ENCODE measurements at regions not wholly inside any gene's neighbourhood (a gene's known extent, or its start where the extent isn't known, plus 50 kb on each side); places are given as distances from the start of the nearest gene placed in this dataset.

DNA sequence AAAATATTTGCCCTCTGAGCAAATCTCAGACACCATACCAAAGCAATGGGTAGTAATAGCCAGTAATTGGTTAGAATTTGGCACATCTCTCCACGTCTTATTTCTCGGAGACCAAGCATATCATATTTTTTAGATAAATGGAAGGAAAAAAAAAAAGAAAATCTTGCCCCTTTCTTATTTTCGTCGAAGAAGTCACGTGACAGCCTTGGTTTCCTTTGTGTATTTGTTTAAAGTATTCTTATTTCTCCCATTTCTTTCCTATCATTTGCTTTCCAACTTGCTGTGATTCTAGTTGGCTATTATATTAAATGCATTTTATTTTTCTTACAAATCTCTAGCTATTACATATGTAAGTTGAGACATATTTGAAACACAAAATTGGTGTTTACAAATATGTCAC, 2155.9 kb downstream of the PCDH9 start:
- H3K4me3 ChIP-seq: no peak overlapping the region
- no peak overlapping the region for H2AFZ ChIP-seq
- no peaks in the 10 kb centered on the region for H3K9me3 Mint-ChIP-seq
- no peak overlapping the region for H3K27ac ChIP-seq (ENCODE audit: low read depth)
- no peaks in the 10 kb centered on the region for H3K79me2 ChIP-seq (replicated peaks; ENCODE audit: insufficient read depth)
- no peak for ATAC-seq
- H3K36me3 ChIP-seq (ENCODE audit: insufficient read depth): no peaks in the 10 kb centered on the region
- no peak for TF ChIP-seq JUNB (IDR thresholded peaks at IDR 0.05; ENCODE audit: unreplicated experiment)
- TF ChIP-seq, protein P1, sequence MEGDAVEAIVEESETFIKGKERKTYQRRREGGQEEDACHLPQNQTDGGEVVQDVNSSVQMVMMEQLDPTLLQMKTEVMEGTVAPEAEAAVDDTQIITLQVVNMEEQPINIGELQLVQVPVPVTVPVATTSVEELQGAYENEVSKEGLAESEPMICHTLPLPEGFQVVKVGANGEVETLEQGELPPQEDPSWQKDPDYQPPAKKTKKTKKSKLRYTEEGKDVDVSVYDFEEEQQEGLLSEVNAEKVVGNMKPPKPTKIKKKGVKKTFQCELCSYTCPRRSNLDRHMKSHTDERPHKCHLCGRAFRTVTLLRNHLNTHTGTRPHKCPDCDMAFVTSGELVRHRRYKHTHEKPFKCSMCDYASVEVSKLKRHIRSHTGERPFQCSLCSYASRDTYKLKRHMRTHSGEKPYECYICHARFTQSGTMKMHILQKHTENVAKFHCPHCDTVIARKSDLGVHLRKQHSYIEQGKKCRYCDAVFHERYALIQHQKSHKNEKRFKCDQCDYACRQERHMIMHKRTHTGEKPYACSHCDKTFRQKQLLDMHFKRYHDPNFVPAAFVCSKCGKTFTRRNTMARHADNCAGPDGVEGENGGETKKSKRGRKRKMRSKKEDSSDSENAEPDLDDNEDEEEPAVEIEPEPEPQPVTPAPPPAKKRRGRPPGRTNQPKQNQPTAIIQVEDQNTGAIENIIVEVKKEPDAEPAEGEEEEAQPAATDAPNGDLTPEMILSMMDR (conservative IDR thresholded peaks at IDR 0.05; ENCODE audit: low read depth in 2 of 2): no peak
- no peak for TF ChIP-seq NANOG (IDR thresholded peaks at IDR 0.05; ENCODE audit: borderline replicate concordance)
- no peak for TF ChIP-seq ZNF114 (CRISPR knock-in tag; IDR thresholded peaks at IDR 0.05)
- no peak for TF ChIP-seq POLR2AphosphoS5 (IDR thresholded peaks at IDR 0.05; ENCODE audit: low read depth)
- TF ChIP-seq, protein P2, sequence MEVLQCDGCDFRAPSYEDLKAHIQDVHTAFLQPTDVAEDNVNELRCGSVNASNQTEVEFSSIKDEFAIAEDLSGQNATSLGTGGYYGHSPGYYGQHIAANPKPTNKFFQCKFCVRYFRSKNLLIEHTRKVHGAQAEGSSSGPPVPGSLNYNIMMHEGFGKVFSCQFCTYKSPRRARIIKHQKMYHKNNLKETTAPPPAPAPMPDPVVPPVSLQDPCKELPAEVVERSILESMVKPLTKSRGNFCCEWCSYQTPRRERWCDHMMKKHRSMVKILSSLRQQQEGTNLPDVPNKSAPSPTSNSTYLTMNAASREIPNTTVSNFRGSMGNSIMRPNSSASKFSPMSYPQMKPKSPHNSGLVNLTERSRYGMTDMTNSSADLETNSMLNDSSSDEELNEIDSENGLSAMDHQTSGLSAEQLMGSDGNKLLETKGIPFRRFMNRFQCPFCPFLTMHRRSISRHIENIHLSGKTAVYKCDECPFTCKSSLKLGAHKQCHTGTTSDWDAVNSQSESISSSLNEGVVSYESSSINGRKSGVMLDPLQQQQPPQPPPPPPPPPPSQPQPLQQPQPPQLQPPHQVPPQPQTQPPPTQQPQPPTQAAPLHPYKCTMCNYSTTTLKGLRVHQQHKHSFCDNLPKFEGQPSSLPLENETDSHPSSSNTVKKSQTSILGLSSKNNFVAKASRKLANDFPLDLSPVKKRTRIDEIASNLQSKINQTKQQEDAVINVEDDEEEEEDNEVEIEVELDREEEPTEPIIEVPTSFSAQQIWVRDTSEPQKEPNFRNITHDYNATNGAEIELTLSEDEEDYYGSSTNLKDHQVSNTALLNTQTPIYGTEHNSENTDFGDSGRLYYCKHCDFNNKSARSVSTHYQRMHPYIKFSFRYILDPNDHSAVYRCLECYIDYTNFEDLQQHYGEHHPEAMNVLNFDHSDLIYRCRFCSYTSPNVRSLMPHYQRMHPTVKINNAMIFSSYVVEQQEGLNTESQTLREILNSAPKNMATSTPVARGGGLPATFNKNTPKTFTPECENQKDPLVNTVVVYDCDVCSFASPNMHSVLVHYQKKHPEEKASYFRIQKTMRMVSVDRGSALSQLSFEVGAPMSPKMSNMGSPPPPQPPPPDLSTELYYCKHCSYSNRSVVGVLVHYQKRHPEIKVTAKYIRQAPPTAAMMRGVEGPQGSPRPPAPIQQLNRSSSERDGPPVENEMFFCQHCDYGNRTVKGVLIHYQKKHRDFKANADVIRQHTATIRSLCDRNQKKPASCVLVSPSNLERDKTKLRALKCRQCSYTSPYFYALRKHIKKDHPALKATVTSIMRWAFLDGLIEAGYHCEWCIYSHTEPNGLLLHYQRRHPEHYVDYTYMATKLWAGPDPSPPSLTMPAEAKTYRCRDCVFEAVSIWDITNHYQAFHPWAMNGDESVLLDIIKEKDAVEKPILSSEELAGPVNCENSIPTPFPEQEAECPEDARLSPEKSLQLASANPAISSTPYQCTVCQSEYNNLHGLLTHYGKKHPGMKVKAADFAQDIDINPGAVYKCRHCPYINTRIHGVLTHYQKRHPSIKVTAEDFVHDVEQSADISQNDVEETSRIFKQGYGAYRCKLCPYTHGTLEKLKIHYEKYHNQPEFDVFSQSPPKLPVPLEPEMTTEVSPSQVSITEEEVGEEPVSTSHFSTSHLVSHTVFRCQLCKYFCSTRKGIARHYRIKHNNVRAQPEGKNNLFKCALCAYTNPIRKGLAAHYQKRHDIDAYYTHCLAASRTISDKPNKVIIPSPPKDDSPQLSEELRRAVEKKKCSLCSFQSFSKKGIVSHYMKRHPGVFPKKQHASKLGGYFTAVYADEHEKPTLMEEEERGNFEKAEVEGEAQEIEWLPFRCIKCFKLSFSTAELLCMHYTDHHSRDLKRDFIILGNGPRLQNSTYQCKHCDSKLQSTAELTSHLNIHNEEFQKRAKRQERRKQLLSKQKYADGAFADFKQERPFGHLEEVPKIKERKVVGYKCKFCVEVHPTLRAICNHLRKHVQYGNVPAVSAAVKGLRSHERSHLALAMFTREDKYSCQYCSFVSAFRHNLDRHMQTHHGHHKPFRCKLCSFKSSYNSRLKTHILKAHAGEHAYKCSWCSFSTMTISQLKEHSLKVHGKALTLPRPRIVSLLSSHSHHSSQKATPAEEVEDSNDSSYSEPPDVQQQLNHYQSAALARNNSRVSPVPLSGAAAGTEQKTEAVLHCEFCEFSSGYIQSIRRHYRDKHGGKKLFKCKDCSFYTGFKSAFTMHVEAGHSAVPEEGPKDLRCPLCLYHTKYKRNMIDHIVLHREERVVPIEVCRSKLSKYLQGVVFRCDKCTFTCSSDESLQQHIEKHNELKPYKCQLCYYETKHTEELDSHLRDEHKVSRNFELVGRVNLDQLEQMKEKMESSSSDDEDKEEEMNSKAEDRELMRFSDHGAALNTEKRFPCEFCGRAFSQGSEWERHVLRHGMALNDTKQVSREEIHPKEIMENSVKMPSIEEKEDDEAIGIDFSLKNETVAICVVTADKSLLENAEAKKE (CRISPR knock-in tag; IDR thresholded peaks at IDR 0.05): no peak
- no peak for TF ChIP-seq CREB1 (CRISPR knock-in tag; IDR thresholded peaks at IDR 0.05; ENCODE audit: low read depth)
- no peak for TF ChIP-seq STAT1 (IDR thresholded peaks at IDR 0.05; ENCODE audit: unreplicated experiment)
- no peak for TF ChIP-seq EZH2phosphoT487 (IDR thresholded peaks at IDR 0.05; ENCODE audit: unreplicated experiment)
- TF ChIP-seq, protein P3, sequence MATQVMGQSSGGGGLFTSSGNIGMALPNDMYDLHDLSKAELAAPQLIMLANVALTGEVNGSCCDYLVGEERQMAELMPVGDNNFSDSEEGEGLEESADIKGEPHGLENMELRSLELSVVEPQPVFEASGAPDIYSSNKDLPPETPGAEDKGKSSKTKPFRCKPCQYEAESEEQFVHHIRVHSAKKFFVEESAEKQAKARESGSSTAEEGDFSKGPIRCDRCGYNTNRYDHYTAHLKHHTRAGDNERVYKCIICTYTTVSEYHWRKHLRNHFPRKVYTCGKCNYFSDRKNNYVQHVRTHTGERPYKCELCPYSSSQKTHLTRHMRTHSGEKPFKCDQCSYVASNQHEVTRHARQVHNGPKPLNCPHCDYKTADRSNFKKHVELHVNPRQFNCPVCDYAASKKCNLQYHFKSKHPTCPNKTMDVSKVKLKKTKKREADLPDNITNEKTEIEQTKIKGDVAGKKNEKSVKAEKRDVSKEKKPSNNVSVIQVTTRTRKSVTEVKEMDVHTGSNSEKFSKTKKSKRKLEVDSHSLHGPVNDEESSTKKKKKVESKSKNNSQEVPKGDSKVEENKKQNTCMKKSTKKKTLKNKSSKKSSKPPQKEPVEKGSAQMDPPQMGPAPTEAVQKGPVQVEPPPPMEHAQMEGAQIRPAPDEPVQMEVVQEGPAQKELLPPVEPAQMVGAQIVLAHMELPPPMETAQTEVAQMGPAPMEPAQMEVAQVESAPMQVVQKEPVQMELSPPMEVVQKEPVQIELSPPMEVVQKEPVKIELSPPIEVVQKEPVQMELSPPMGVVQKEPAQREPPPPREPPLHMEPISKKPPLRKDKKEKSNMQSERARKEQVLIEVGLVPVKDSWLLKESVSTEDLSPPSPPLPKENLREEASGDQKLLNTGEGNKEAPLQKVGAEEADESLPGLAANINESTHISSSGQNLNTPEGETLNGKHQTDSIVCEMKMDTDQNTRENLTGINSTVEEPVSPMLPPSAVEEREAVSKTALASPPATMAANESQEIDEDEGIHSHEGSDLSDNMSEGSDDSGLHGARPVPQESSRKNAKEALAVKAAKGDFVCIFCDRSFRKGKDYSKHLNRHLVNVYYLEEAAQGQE (IDR thresholded peaks at IDR 0.05; ENCODE audit: unreplicated experiment): no peak
- TF ChIP-seq, protein P4, sequence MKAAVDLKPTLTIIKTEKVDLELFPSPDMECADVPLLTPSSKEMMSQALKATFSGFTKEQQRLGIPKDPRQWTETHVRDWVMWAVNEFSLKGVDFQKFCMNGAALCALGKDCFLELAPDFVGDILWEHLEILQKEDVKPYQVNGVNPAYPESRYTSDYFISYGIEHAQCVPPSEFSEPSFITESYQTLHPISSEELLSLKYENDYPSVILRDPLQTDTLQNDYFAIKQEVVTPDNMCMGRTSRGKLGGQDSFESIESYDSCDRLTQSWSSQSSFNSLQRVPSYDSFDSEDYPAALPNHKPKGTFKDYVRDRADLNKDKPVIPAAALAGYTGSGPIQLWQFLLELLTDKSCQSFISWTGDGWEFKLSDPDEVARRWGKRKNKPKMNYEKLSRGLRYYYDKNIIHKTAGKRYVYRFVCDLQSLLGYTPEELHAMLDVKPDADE (IDR thresholded peaks at IDR 0.05): no peak
- TF ChIP-seq ZNF331 (CRISPR knock-in tag; IDR thresholded peaks at IDR 0.05; ENCODE audit: low read depth): no peak
- TF ChIP-seq EZH2 (IDR thresholded peaks at IDR 0.05; ENCODE audit: low read depth, unreplicated experiment): no peak
- H3K27ac Mint-ChIP-seq: no peak overlapping the region
- H3K4me1 Mint-ChIP-seq: no peaks in the 10 kb centered on the region
- H3K4me3 Mint-ChIP-seq: no peak overlapping the region
- no peaks in the 10 kb centered on the region for H4K20me1 ChIP-seq (replicated peaks; ENCODE audit: insufficient read depth)
- no peaks in the 10 kb centered on the region for H3K4me1 ChIP-seq (ENCODE audit: insufficient read depth)
- DNase-seq (ENCODE audit: low spot score): no peak
- H3K27me3 Mint-ChIP-seq (ENCODE audit: insufficient read depth, low read depth, poor library complexity): no peaks in the 10 kb centered on the region
- H3K4me2 ChIP-seq: no peak overlapping the region
- no peaks in the 10 kb centered on the region for H3K9me2 ChIP-seq (ENCODE audit: insufficient read depth)
- no peaks in the 10 kb centered on the region for H3F3A ChIP-seq (replicated peaks; ENCODE audit: low read depth)
- no peaks in the 10 kb centered on the region for H3K27me3 ChIP-seq (ENCODE audit: insufficient read depth)
- H3K36me3 Mint-ChIP-seq (ENCODE audit: low read depth): no peaks in the 10 kb centered on the region

All from GM23338 (cell line).